Heart right ventricle (tissue), 16 donors: ENCODE measurements at regions not wholly inside any gene's neighbourhood (a gene's known extent, or its start where the extent isn't known, plus 50 kb on each side); places are given as distances from the start of the nearest gene placed in this dataset.

Experiments
- ATAC-seq, 8 donors: fragments of 200-7000 bp; cut with Tn5 transposase; one replicate each; pipeline ENCODE4 v1.9.1; 2020; ENCODE audit warnings: mild to moderate bottlenecking in 8 of 8, moderate library complexity in 8 of 8, moderate number of reproducible peaks in 1 of 8
- DNase-seq, 2 donors: peaks; one replicate each; pipeline ENCODE4 v3.0.0-alpha.2; 2020
- H3K27ac ChIP-seq, 10 donors: fragments of 200-600 bp; sonication (generic) in 2 of 10; one replicate each; pipeline versions ENCODE4 v1.5.0 to v1.8.0; 2020 to 2022; ENCODE audit warnings: mild to moderate bottlenecking in 3 of 10
- H3K27me3 ChIP-seq, 7 donors: fragments of 200-600 bp; one replicate each; pipeline ENCODE4 v1.8.0; 2021 to 2022; ENCODE audit warnings: mild to moderate bottlenecking in 2 of 7
- H3K36me3 ChIP-seq, 9 donors: fragments of 200-600 bp; sonication (generic) in 1 of 9; one replicate each; pipeline versions ENCODE4 v1.5.0 to v1.8.0; 2020 to 2022; ENCODE audit warnings: mild to moderate bottlenecking in 2 of 9
- H3K4me1 ChIP-seq, 9 donors: fragments of 200-600 bp; sonication (generic) in 1 of 9; one replicate each; pipeline versions ENCODE4 v1.5.0 to v1.8.0; 2020 to 2022; ENCODE audit warnings: mild to moderate bottlenecking in 4 of 9
- H3K4me3 ChIP-seq, 10 donors: fragments of 200-600 bp; sonication (generic) in 2 of 10; one replicate each; pipeline versions ENCODE4 v1.5.0 to v1.8.0; 2020 to 2022; ENCODE audit warnings: mild to moderate bottlenecking in 7 of 10, moderate library complexity in 2 of 10
- H3K9me3 ChIP-seq, 11 donors: fragments of 200-600 bp in 10 of 11; sonication (generic) in 2 of 11; one replicate each; pipeline versions ENCODE4 v1.5.0 to v1.8.0; 2013 to 2022; ENCODE audit warnings: mild to moderate bottlenecking in 2 of 11, control low read depth in 1 of 11, moderate library complexity in 1 of 11
- CTCF ChIP-seq, 9 donors: fragments of 200-600 bp; sonication (generic) in 2 of 9; IDR thresholded peaks; one replicate each; pipeline versions ENCODE4 v1.5.0 to v1.8.0; 2021 to 2022; ENCODE audit warnings: antibody characterized with exemption in 9 of 9, mild to moderate bottlenecking in 5 of 9, moderate library complexity in 1 of 9
- WGBS, 2 donors: extraction: QIAGEN DNeasy Blood & Tissue Kit; methylation state at CpG; one replicate each; pipeline ENCODE4 v1.1.7; 2013; ENCODE audit warnings: inconsistent platforms in 1 of 2; 5-methylcytosine and 5-hydroxymethylcytosine counted together
- intact Hi-C, 10 donors: fragments of 100-400 bp; cut with DNase I; formaldehyde crosslinking; loops; one replicate each; pipeline versions ENCODE4 v1.11.1 to v1.14.2; 2022
- donor health status: Arrhythmogenic right ventricular cardiomyopathy.
- donor health status: ischemic (EF 13 %, LVEDD 7.1; RV severe dilation, severe dysfunction).
- donor health status: healthy with polysubstance abuse.
- donor health status: DM: no; HTN: yes; CAD: no.
- donor health status: DM: no; HTN: no; CAD: no.
- donor health status: ischemic (EF 25% LVEDD 6.9; RV normal size, moderate dysfunction).
- donor health status: ischemic (EF 25% LVEDD 5.7; RV mildly dilated, moderate dysfunction).
- donor health status: healthy.
- donor health status: DM: yes; HTN: yes; CAD: no.
- donor health status: Ischemic cardiomyopathy.
- donor health status: ischemic (EF 35%, LVEDD 5.7; RV mildly dilated, moderate dysfunction).
- donor health status: nonischemic (EF 11% LVEDD 7.7; RV severe dilation, severe dysfunction).
- donor health status: DM: yes; HTN: yes; CAD: no.
- donor health status: PGD.
- donor health status: ischemic (EF 29% LVEDD 5.4; RV normal size, mild dysfunction).
- donor health status: nonischemic (EF 23%, LVEDD 6.1; RV moderate dilation, normal function).

DNA sequence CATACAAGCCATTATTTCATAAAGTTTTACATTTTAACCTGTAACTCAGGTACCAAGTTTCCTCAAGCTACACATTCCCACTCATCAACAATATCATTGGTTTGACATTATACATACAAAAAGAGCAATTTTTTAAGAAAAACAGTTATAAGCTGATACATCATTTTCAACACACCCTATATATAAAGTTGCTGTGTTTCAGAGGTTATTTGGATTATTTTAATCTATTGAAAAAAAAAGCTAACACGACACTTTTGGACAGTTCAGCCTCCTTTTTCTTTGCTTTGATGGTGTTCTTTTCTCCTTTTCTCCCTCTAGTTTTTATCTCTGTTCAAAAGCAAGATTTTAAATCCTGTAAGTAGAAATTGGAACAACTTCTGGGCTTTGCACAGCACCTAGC, 175.9 kb upstream of the CREB1 start:
- 87 to 97% methylated on average over 1 of the region's 1 CpG for WGBS, 2 donors
- no peak for DNase-seq

DNA sequence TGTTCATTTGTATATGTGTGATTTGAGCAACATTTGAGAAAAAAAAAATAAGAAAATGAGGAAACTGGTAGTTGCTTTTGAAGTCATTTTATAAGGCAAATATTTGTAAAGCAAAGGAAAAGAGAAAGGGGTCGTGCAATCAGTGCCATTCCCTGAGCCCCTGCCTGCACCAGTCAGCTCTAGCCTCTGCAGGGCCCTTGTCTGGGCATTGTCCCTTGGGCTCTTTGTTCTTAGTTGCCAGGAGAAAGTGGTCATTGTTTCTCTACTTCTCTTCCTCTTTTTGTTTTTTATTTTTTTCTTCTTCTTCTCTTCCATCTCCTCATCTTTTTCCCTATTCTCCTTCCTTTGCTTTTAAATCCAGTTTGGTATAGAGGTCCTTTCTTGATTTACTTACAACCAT, 175.3 kb upstream of the CREB1 start:
- DNase-seq, result no peak
- WGBS, 2 donors, result 83 to 100% methylated on average over 1 of the region's 1 CpG
- H3K27ac ChIP-seq, result no peak overlapping the region
- H3K36me3 ChIP-seq, result no peaks in the 10 kb centered on the region
- no peak overlapping the region for H3K4me3 ChIP-seq
- intact Hi-C loops, result loop anchor here in 1 of 10 donors (10.0 kb wide), 1 partner anchor 380 kb away; no protein-coding TSS in a partner anchor
- no peak for ATAC-seq
- peaks cover 0 to 9% (median 0%) of the 10 kb centered on the region in 11 donors for H3K9me3 ChIP-seq
- H3K4me1 ChIP-seq, result peaks cover 0 to 5% (median 0%) of the 10 kb centered on the region in 9 donors
- TF ChIP-seq CTCF (IDR thresholded peaks at IDR 0.05), result no peak
- H3K27me3 ChIP-seq, result no peaks in the 10 kb centered on the region

More for the DNA sequence above, 175.9 kb upstream of the CREB1 start:
- peaks cover 0 to 15% (median 0%) of the 10 kb centered on the region in 11 donors for H3K9me3 ChIP-seq
- no peak for ATAC-seq
- H3K4me1 ChIP-seq, result peaks cover 0 to 5% (median 0%) of the 10 kb centered on the region in 9 donors
- no peak overlapping the region for H3K27ac ChIP-seq
- H3K27me3 ChIP-seq, result no peaks in the 10 kb centered on the region
- H3K4me3 ChIP-seq, result no peak overlapping the region
- intact Hi-C loops, result loop anchor here in 1 of 10 donors (10.0 kb wide), 1 partner anchor 379 kb away; no protein-coding TSS in a partner anchor
- no peaks in the 10 kb centered on the region for H3K36me3 ChIP-seq
- no peak for TF ChIP-seq CTCF (IDR thresholded peaks at IDR 0.05)

GRCh38 chr2:207356567-207356966, 173.2 kb upstream of the CREB1 start:
- Histone ChIP-seq H3K36me3 (no peaks in the 10 kb centered on the region), H3K4me1 (peaks cover 0 to 5% (median 0%) of the 10 kb centered on the region in 9 donors), H3K4me3 (no peak overlapping the region), H3K27me3 (no peaks in the 10 kb centered on the region), H3K27ac (no peak overlapping the region), H3K9me3 (no peaks in the 10 kb centered on the region)
- TF ChIP-seq CTCF (IDR thresholded peaks at IDR 0.05), result no peak
- ATAC-seq (no peak), DNase-seq (no peak)
- WGBS, 2 donors, result 62 to 76% methylated on average over 1 of the region's 1 CpG
- intact Hi-C loops, result loop anchor here in 1 of 10 donors (10.0 kb wide), 1 partner anchor 382 kb away; no protein-coding TSS in a partner anchor

- DNase-seq (no peak), ATAC-seq (no peak)
- Histone ChIP-seq H3K4me1 (peaks cover 0 to 5% (median 0%) of the 10 kb centered on the region in 9 donors), H3K36me3 (no peaks in the 10 kb centered on the region), H3K9me3 (no peaks in the 10 kb centered on the region), H3K27me3 (no peaks in the 10 kb centered on the region), H3K4me3 (no peak overlapping the region), H3K27ac (no peak overlapping the region)
- 85 to 87% methylated on average over 2 of the region's 2 CpGs for WGBS, 2 donors
- no peak for TF ChIP-seq CTCF (IDR thresholded peaks at IDR 0.05)
- intact Hi-C loops, result loop anchor here in 1 of 10 donors (10.0 kb wide), 1 partner anchor 382 kb away; no protein-coding TSS in a partner anchor
These were observed 172.5 kb upstream of the CREB1 start for GRCh38 chr2:207357216-207357615.
